GM19397 (cell line): ENCODE measurements at regions not wholly inside any gene's neighbourhood (a gene's known extent, or its start where the extent isn't known, plus 50 kb on each side); places are given as distances from the start of the nearest gene placed in this dataset.

ENCODE experiments used
- ATAC-seq: cut with Tn5 transposase; IDR thresholded peaks from one replicate; pipeline ENCODE4 v1.9.1; 2021; ENCODE audit warnings: mild to moderate bottlenecking, moderate library complexity; ENCODE audit not compliant: unreplicated experiment

- peak; percentile 49 for ATAC-seq
These were observed 115.5 kb upstream of the ZMIZ1 start for GRCh38 chr10:78953113-78953798.

- ATAC-seq, result no peak
These were observed 114.9 kb upstream of the ZMIZ1 start for GRCh38 chr10:78953799-78954297.

- no peak for ATAC-seq
These were observed 114.1 kb upstream of the ZMIZ1 start for GRCh38 chr10:78954689-78955088.

GRCh38 chr10:78955206-78955605 is 113.6 kb upstream of the ZMIZ1 start:
- no peak for ATAC-seq

GRCh38 chr10:78956391-78956790 is 112.4 kb upstream of the ZMIZ1 start:
- no peak for ATAC-seq

GRCh38 chr10:78957471-78958039 is 111.2 kb upstream of the ZMIZ1 start:
- ATAC-seq, result no peak

- ATAC-seq, result no peak
These were observed 109.4 kb upstream of the ZMIZ1 start for GRCh38 chr10:78959217-78959923.

- ATAC-seq, result no peak
These were observed 108.9 kb upstream of the ZMIZ1 start for GRCh38 chr10:78959924-78960285.

- no peak for ATAC-seq
These were observed 108.4 kb upstream of the ZMIZ1 start for GRCh38 chr10:78960316-78960800.

- ATAC-seq, result no peak
These were observed 107.0 kb upstream of the ZMIZ1 start for GRCh38 chr10:78961760-78962159.

- no peak for ATAC-seq
These were observed 105.4 kb upstream of the ZMIZ1 start for GRCh38 chr10:78963074-78964034.

- no peak for ATAC-seq
These were observed 104.4 kb upstream of the ZMIZ1 start for GRCh38 chr10:78964274-78964951.

GRCh38 chr10:78964952-78965633 is 103.7 kb upstream of the ZMIZ1 start:
- ATAC-seq, result no peak

- ATAC-seq, result no peak
These were observed 102.5 kb upstream of the ZMIZ1 start for GRCh38 chr10:78966182-78966787.

GRCh38 chr10:78966844-78967488 is 101.8 kb upstream of the ZMIZ1 start:
- ATAC-seq, result no peak

GRCh38 chr10:78968300-78968942 is 100.3 kb upstream of the ZMIZ1 start:
- no peak for ATAC-seq

GRCh38 chr10:78968943-78969342 is 99.8 kb upstream of the ZMIZ1 start:
- no peak for ATAC-seq

GRCh38 chr10:78969719-78970118 is 99.0 kb upstream of the ZMIZ1 start:
- ATAC-seq, result no peak
